Cardiac fibroblast (primary cell): ENCODE measurements at regions not wholly inside any gene's neighbourhood (a gene's known extent, or its start where the extent isn't known, plus 50 kb on each side); places are given as distances from the start of the nearest gene placed in this dataset.
A peak's percentile ranks its signal among the peaks of the same experiment; 100 is the strongest.
"Not testable (repeated sequence)": the region's sequence is repeated elsewhere in the genome, so short reads cannot be mapped to it uniquely, and the experiment has no call there.

Experiments used
- DNase-seq, 2 donors: peaks; one replicate each; pipeline versions ENCODE4 v3.0.0 to v3.0.0-alpha.2; 2010; ENCODE audit warnings: low read depth in 2 of 2
- H3K4me3 ChIP-seq, 2 donors: replicated peaks in 1 of 2; 1 replicate in 1 of 2; 2 replicates in 1 of 2; pipeline ENCODE4 v1.5.1; 2011; ENCODE audit warnings: low read depth in 2 of 2, low read length in 2 of 2, mild to moderate bottlenecking in 2 of 2, moderate library complexity in 1 of 2
- CTCF ChIP-seq: IDR thresholded peaks from one replicate; pipeline ENCODE4 v1.5.1; 2011; ENCODE audit warnings: low read depth, mild to moderate bottlenecking, low read length, inconsistent platforms

DNA sequence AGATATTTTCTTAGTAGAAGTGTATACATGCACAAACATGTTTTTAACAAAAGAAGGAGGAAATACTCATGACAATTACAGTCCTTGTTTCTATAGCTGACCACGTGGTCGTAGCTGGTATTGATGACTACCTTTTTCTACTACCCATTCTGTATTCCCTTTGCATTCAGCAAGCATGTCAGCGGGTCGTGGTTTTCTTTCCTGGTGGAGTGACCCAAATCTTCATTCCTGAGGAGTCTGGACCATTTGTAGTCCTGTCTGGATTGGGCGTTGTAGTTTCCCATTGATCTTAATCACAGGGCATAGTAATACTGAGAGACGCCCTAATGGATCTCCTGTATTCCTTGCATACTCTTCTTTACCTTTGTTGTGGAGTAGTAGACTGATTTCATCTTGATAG, 472.1 kb upstream of the RGS6 start:
- no peak overlapping the region for H3K4me3 ChIP-seq
- DNase-seq = no peak
- no peak for TF ChIP-seq CTCF

GRCh38 chr14:71461617-71462016, 470.6 kb upstream of the RGS6 start:
- not testable (repeated sequence) for H3K4me3 ChIP-seq

GRCh38 chr14:71463807-71464206, 468.4 kb upstream of the RGS6 start:
- H3K4me3 ChIP-seq = no peak overlapping the region
- DNase-seq = no peak
- no peak for TF ChIP-seq CTCF

More at GRCh38 chr14:71461617-71462016, 470.6 kb upstream of the RGS6 start:
- not testable (repeated sequence) for DNase-seq

DNA sequence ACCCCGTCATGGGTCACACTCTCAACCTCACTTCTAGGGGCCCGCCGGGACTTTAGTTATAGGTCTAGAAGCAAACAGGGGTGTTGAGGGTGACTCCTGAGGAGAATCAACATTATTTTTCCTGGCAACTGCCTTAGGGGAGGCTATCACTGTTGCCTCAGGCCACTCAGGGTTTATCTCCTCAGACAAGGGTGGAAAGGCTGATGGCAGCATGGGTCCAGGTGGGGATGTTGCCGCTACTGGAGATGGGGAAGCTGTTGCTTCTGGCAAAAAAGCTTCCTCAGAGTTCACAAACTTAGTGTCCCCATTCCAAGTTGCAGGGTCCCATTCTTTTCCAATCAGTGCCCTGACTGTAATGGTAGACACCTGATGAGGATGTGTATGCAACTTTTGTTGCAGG, 467.4 kb upstream of the RGS6 start:
- no peak for TF ChIP-seq CTCF
- DNase-seq = no peak
- H3K4me3 ChIP-seq = no peak overlapping the region

GRCh38 chr14:71465316-71465715, 466.9 kb upstream of the RGS6 start:
- peak; percentile 56 to 69 for DNase-seq
- TF ChIP-seq CTCF = no peak

GRCh38 chr14:71466251-71466650, 466.0 kb upstream of the RGS6 start:
- no peak overlapping the region for H3K4me3 ChIP-seq
- DNase-seq = no peak
- TF ChIP-seq CTCF = no peak

More at GRCh38 chr14:71465316-71465715, 466.9 kb upstream of the RGS6 start:
- no peak overlapping the region for H3K4me3 ChIP-seq

- no peak for TF ChIP-seq CTCF
- no peak for DNase-seq
- H3K4me3 ChIP-seq = no peak overlapping the region
Measured at GRCh38 chr14:71466946-71467345, 465.3 kb upstream of the RGS6 start.
